IMR-90 (cell line): ENCODE measurements at regions not wholly inside any gene's neighbourhood (a gene's known extent, or its start where the extent isn't known, plus 50 kb on each side); places are given as distances from the start of the nearest gene placed in this dataset.
"Not testable (repeated sequence)": the region's sequence is repeated elsewhere in the genome, so short reads cannot be mapped to it uniquely, and the experiment has no call there.

Source experiments
- ATAC-seq: fragments of 200-7000 bp; cut with Tn5 transposase; 2 replicates; pipeline ENCODE4 v1.9.1; 2020; ENCODE audit warnings: low read depth, mild to moderate bottlenecking, moderate library complexity
- BruUV-seq: library from RNA; stranded (reverse); fragments of 400-500 nt; replicated peaks from 2 replicates; lab custom pipeline; 2021; lab: Mats Ljungman, UMichigan
- CTCF ChIA-PET: fragments of 300-600 bp; formaldehyde crosslinking; extraction: SDS; loops from one replicate; lab custom pipeline; 2021; ENCODE audit warnings: antibody characterized with exemption; lab: Yijun Ruan, JAX
- POLR2A ChIA-PET: fragments of 300-600 bp; sonication (Branson Sonifier 250); formaldehyde crosslinking; loops from one replicate; lab custom pipeline; 2022; ENCODE audit warnings: antibody characterized with exemption; ENCODE audit not compliant: unreplicated experiment; lab: Charles Lee
- DNase-seq: peaks from one replicate; pipeline ENCODE4 v3.0.0; 2013
- H2AFZ ChIP-seq: replicated peaks from 2 replicates; pipeline ENCODE3; 2013; ENCODE audit warnings: low read length, mild to moderate bottlenecking; ENCODE audit not compliant: poor library complexity
- H2AK5ac ChIP-seq: 2 replicates; pipeline ENCODE4 v1.6.1; 2013; ENCODE audit warnings: low read depth, low read length, inconsistent platforms
- H2AK9ac ChIP-seq: replicated peaks from 2 replicates; pipeline ENCODE3; 2013; ENCODE audit warnings: mild to moderate bottlenecking, low read depth, low read length, moderate library complexity; ENCODE audit not compliant: poor library complexity
- H2BK120ac ChIP-seq: 2 replicates; pipeline ENCODE4 v1.6.1; 2013; ENCODE audit warnings: low read depth, low read length, inconsistent platforms
- H2BK15ac ChIP-seq: 3 replicates; pipeline ENCODE4 v1.6.1; 2013; ENCODE audit warnings: low read depth, low read length, inconsistent platforms
- H2BK20ac ChIP-seq: 2 replicates; pipeline ENCODE4 v1.6.1; 2013; ENCODE audit warnings: low read depth, mild to moderate bottlenecking, inconsistent platforms, low read length, moderate library complexity
- H2BK5ac ChIP-seq: 2 replicates; pipeline ENCODE4 v1.6.1; 2013; ENCODE audit warnings: mild to moderate bottlenecking, low read depth, low read length, inconsistent platforms; ENCODE audit not compliant: poor library complexity, severe bottlenecking
- H3K14ac ChIP-seq: replicated peaks from 2 replicates; pipeline ENCODE4 v1.6.1; 2013; ENCODE audit warnings: low read depth, low read length, inconsistent platforms
- H3K18ac ChIP-seq: 2 replicates; pipeline ENCODE4 v1.6.1; 2013; ENCODE audit warnings: low read depth, low read length, control low read depth
- H3K23ac ChIP-seq: 2 replicates; pipeline ENCODE4 v1.6.1; 2013; ENCODE audit warnings: low read depth, low read length, inconsistent platforms
- H3K27ac ChIP-seq: 2 replicates; pipeline ENCODE4 v1.5.1; 2013; ENCODE audit warnings: mild to moderate bottlenecking, control low read depth, low read length; ENCODE audit not compliant: insufficient read depth
- H3K27me3 ChIP-seq: 2 replicates; pipeline ENCODE4 v1.6.1; 2013; ENCODE audit warnings: low read length; ENCODE audit not compliant: control insufficient read depth, insufficient read depth
- H3K36me3 ChIP-seq: 2 replicates; pipeline ENCODE4 v1.6.1; 2013; ENCODE audit warnings: low read length, mixed read lengths; ENCODE audit not compliant: control insufficient read depth, insufficient read depth
- H3K4ac ChIP-seq: 2 replicates; pipeline ENCODE4 v1.6.1; 2013; ENCODE audit warnings: low read depth, low read length, inconsistent platforms
- H3K4me1 ChIP-seq: 2 replicates; pipeline ENCODE4 v1.6.1; 2013; ENCODE audit warnings: low read length, mixed read lengths; ENCODE audit not compliant: control insufficient read depth, insufficient read depth
- H3K4me2 ChIP-seq: 2 replicates; pipeline ENCODE4 v1.6.1; 2013; ENCODE audit warnings: low read depth, mild to moderate bottlenecking, control low read depth, low read length, moderate library complexity
- H3K4me3 ChIP-seq: 2 replicates; pipeline ENCODE4 v1.5.1; 2013; ENCODE audit warnings: low read depth, mild to moderate bottlenecking, control low read depth, low read length, moderate library complexity; ENCODE audit not compliant: insufficient read depth
- H3K56ac ChIP-seq: 2 replicates; pipeline ENCODE4 v1.6.1; 2013; ENCODE audit warnings: low read length, inconsistent platforms; ENCODE audit not compliant: insufficient read depth; ENCODE audit errors: extremely low read depth
- H3K79me1 ChIP-seq, 2 experiments: 2 replicates each; pipeline ENCODE4 v1.6.1; 2013; ENCODE audit warnings: low read length in 2 of 2, inconsistent platforms in 1 of 2, low read depth in 1 of 2
- H3K9ac ChIP-seq: 2 replicates; pipeline ENCODE4 v1.6.1; 2013; ENCODE audit warnings: low read depth, low read length, control low read depth
- H3K9me1 ChIP-seq: 2 replicates; pipeline ENCODE4 v1.6.1; 2013; ENCODE audit warnings: low read length, inconsistent platforms; ENCODE audit not compliant: insufficient read depth
- H3K9me3 ChIP-seq: 2 replicates; pipeline ENCODE4 v1.6.1; 2013; ENCODE audit warnings: low read length; ENCODE audit not compliant: control insufficient read depth, insufficient read depth
- H4K20me1 ChIP-seq: 2 replicates; pipeline ENCODE4 v1.6.1; 2013; ENCODE audit warnings: low read length, inconsistent platforms; ENCODE audit not compliant: insufficient read depth
- H4K5ac ChIP-seq: 2 replicates; pipeline ENCODE4 v1.6.1; 2013; ENCODE audit warnings: mild to moderate bottlenecking, low read depth, low read length, control low read depth
- H4K8ac ChIP-seq, 2 experiments: 2 replicates each; pipeline ENCODE4 v1.6.1; 2013; ENCODE audit warnings: low read depth in 2 of 2, low read length in 2 of 2, control low read depth in 1 of 2, inconsistent platforms in 1 of 2
- H4K91ac ChIP-seq: 2 replicates; pipeline ENCODE4 v1.6.1; 2013; ENCODE audit warnings: low read depth, low read length, inconsistent platforms; ENCODE audit not compliant: insufficient read depth
- WGBS, 2 experiments: methylation state at CpG; one replicate each; pipeline versions ENCODE4 v1.1.5 to v1.1.7; 2013; ENCODE audit warnings: missing lambda C conversion rate in 2 of 2; ENCODE audit not compliant: insufficient read length in 1 of 2; ENCODE audit errors: extremely low coverage in 2 of 2; 5-methylcytosine and 5-hydroxymethylcytosine counted together
- dilution Hi-C: fragments of 300-500 bp; cut with HindIII; formaldehyde crosslinking; loops from one replicate; pipeline ENCODE4 v1.14.3; 2018; ENCODE audit warnings: low sequenced_read_pairs; ENCODE audit not compliant: unreplicated experiment
- in situ Hi-C: fragments of 300-500 bp; cut with MboI; formaldehyde crosslinking; loops from 3 replicates; pipeline ENCODE4 v1.14.3; 2019; ENCODE audit warnings: low sequenced_read_pairs, inconsistent platforms, mixed read lengths
- intact Hi-C: fragments of 100-400 bp; cut with micrococcal nuclease; formaldehyde crosslinking; loops from 2 replicates; pipeline ENCODE4 v1.10.0; 2022

DNA sequence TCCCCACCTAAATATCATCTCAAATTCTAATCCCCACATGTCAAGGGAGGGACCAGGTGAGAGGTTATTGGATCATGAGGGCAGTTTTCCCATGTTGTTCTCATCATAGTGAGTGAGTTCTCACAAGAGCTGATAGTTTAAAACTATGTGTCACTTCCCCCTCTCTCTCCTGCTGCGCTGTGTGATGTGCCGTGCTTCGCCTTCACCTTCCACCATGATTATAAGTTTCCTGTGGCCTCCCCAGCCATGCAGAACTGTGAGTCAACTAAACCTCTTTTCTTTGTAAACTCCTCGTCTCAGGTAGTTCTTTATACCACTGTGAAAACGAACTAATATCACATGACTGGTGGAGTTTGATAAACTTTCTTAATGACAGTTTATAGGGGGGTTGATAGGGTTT is 839.5 kb downstream of the TMEM121 start:
- H2BK5ac ChIP-seq, H4K5ac ChIP-seq, BruUV-seq, dilution Hi-C loops, H3K4me1 ChIP-seq, H4K20me1 ChIP-seq, H2AFZ ChIP-seq, in situ Hi-C loops, H3K14ac ChIP-seq, H3K79me1 ChIP-seq, H2AK9ac ChIP-seq, H4K8ac ChIP-seq, H3K4ac ChIP-seq, intact Hi-C loops, DNase-seq, CTCF ChIA-PET, H2BK20ac ChIP-seq, H3K56ac ChIP-seq, H3K9me1 ChIP-seq, H3K27ac ChIP-seq, H3K4me3 ChIP-seq, POLR2A ChIA-PET, H3K36me3 ChIP-seq, H2BK15ac ChIP-seq, H2BK120ac ChIP-seq, H3K23ac ChIP-seq, H3K4me2 ChIP-seq, H3K27me3 ChIP-seq, H3K9ac ChIP-seq, H4K91ac ChIP-seq, H3K9me3 ChIP-seq, H2AK5ac ChIP-seq, ATAC-seq, H3K18ac ChIP-seq: not testable (repeated sequence)
- WGBS, 2 experiments: no CpG with 5 or more reads among the region's 5 CpGs

DNA sequence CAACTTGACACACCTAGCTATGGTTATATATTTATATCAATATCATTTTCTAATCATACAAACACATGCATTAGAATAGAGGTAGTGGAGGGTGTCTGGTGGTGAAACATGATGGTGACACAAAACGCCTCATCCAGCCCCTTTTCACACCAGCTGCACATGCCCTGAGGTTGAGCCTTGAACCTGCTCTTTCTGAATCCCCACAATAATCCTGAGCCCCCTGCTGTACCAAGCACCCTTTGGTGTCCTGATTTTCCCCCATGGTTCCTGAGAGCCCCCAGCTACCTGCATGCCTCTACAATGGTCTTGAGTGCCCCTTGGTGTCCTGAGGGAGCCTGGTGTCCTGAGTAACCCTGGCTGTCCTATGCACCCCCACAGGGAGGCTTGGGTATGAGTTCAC is 840.6 kb downstream of the TMEM121 start:
- H2AK9ac ChIP-seq, H3K4me1 ChIP-seq, H3K4me2 ChIP-seq, dilution Hi-C loops, CTCF ChIA-PET, H3K18ac ChIP-seq, H3K27me3 ChIP-seq, H4K91ac ChIP-seq, H2BK5ac ChIP-seq, DNase-seq, BruUV-seq, H3K9me3 ChIP-seq, H3K9ac ChIP-seq, ATAC-seq, H3K23ac ChIP-seq, in situ Hi-C loops, H3K56ac ChIP-seq, H3K4ac ChIP-seq, H2AFZ ChIP-seq, H3K4me3 ChIP-seq, H2BK120ac ChIP-seq, H2BK20ac ChIP-seq, H3K27ac ChIP-seq, H4K8ac ChIP-seq, H4K20me1 ChIP-seq, H2AK5ac ChIP-seq, H2BK15ac ChIP-seq, intact Hi-C loops, H3K14ac ChIP-seq, H4K5ac ChIP-seq, H3K79me1 ChIP-seq, POLR2A ChIA-PET, H3K9me1 ChIP-seq, H3K36me3 ChIP-seq: not testable (repeated sequence)
- no CpG with 5 or more reads among the region's 1 CpG for WGBS, 2 experiments
